HG03575 (cell line): ENCODE measurements at regions not wholly inside any gene's neighbourhood (a gene's known extent, or its start where the extent isn't known, plus 50 kb on each side); places are given as distances from the start of the nearest gene placed in this dataset.

ENCODE experiments used
- ATAC-seq: cut with Tn5 transposase; IDR thresholded peaks from one replicate; pipeline ENCODE4 v1.9.1; 2021; ENCODE audit not compliant: unreplicated experiment, insufficient number of reproducible peaks, low FRiP score; ENCODE audit errors: extremely low read depth

DNA sequence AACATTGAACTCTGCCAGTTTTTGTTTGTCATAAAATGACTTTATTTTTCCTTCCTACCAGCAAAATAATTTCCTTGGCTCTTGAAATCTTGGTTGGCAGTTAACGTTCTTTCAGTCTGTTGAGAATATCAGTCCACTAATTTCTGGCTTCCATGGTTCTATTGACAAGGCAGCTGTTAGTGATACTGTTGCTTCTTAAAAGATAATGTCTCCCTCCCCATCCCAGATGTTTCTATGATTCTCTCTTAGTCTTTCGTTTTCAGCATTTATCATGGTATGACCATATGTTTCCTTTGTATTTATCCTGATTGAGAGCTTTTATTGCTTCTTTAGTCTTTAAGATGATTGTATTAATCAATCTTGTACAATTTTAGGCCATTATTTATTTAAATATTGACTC lies 81.1 kb upstream of the STK26 start:
- ATAC-seq = no peak

DNA sequence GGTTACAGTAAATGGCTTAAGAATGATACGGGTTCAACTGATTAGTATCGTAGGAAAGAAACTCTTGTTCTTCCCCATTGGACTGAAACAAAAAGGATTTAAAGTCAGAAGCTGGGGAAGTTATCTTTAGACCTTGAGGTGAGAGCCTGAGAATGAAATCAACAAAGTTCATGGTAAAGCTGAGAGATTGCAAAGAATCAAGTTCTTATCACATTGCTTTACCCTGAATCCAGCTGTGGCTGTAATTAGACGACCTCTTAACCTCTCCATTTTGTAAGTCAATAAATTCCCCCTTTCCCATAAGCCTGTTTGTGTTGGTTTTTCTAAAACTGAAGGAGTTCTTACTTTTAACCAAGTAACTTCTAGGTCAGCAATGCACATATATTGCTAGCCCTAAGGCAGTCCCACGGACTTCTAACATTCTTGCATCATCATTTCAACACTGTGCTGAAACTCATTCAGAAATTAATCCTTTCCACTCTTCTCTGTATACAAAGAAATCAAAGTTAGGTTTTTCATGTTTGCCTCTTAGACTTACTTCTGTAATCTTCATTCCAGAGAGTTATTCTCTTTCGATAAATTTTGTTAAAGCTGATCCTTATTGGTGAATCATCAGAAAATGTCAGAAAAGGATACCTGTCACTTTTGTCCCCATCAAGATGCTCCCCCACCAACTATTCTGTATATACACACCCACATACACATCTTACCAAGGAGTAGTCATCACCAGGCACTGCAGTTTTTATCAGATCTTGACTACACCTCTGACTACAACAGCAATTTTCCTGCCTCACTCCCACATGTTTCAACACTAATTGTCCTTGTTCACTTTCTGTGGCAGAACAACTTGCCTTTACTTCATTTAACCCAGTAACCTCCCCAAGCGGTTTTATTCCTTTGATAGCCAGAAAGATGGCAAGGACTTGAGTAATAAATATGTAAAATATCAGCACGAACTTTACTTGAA lies 77.9 kb upstream of the STK26 start:
- no peak for ATAC-seq

DNA sequence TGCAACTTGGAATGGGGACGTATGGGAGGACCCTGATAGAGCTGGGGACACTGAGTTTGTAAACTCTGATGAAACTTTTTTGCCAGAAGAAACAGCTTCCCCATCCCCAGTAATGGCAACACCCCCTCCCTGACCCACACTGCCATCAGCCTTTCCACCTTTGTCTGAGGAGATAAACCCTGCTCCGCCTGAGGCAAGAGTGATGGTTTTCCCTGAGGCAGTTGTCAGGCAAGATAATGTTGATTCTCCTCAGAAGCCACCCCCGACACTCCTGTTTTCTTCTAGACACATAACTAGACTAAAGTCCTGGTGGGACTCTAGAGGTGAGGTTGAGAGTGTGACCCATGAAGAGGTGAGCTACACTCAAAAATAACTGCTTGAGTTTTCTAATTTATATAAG lies 71.9 kb upstream of the STK26 start:
- ATAC-seq = no peak

DNA sequence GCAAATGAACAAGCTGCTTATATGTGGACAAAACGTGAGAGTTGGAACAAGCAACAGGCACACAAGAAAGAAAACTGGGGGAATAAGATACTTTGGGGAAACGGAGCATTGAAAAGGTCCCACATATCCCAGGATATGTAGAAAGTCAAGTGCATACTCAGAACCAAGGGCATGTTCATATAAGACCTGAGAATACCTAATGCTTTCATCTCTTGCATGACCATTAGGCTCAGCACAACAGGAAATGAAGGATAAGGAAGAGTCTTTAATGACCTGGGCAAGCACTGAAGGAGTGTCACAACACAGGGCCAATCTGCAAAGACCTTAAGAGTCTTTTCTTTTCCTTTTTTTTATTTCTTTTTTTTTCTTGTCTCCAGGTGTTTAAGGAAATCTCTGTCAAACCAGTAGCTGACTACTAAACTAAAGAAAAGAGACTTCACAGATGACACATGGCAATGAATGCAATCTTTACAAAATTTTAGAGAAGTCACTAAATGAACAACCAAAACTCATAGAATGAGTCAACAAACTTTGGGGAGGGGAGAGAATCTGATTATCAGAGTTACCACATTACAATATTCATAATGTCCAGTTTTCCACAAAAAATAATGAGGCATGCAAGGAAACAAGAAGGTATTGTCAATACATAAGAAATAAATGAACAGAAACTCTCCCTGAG lies 67.9 kb upstream of the STK26 start:
- no peak for ATAC-seq

DNA sequence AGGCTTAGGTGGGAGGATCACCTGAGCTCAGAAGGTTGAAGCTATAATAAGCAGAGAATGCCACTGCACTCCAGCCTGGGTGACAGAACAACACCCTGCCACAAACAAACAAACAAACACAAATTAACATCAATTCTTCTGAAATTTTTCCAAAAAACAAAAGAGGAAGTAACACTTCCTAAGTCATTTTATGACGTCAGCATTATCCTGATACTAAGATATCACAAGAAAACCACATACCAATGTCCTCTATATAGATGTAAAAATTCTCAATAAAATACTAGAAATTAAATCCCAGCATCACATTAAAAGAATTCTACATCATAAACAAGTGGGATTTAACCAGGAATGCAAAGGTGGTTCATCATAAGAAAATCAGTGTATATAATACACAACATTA lies 64.4 kb upstream of the STK26 start:
- ATAC-seq = no peak

DNA sequence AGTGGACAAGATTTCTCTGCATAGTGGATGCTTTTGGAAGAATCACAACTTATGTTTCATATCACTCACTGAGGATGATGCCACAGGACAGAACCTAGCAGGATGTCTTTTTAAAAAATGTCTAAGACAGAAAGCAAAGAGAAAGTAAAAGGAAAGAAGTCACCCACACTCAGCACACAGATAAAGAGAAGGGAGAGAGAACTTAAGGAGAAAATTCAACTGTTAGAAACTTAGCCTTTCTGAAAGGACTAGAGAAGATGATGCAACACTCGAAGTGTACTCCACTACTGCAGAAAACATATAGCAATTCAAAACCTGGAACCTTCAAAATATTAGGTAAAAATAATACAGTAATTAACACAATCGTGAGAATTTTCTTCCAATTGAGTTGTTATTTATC lies 52.8 kb upstream of the STK26 start:
- no peak for ATAC-seq
